Trophoblast cell (in vitro differentiated cells and primary cell): ENCODE measurements at regions not wholly inside any gene's neighbourhood (a gene's known extent, or its start where the extent isn't known, plus 50 kb on each side); places are given as distances from the start of the nearest gene placed in this dataset.

ENCODE experiments used
- DNase-seq, 2 donors: peaks; one replicate each; pipeline ENCODE4 v3.0.0-alpha.2; 2016
- H2AFZ ChIP-seq: 2 replicates; pipeline ENCODE4 v1.6.1; 2013; ENCODE audit warnings: low read length, moderate library complexity, mild to moderate bottlenecking; ENCODE audit not compliant: insufficient read depth, poor library complexity
- H2AK5ac ChIP-seq: 2 replicates; pipeline ENCODE4 v1.6.1; 2013; ENCODE audit warnings: mild to moderate bottlenecking, low read length
- H2BK120ac ChIP-seq: 2 replicates; pipeline ENCODE4 v1.6.1; 2013; ENCODE audit warnings: low read length, mild to moderate bottlenecking, moderate library complexity; ENCODE audit not compliant: insufficient read depth, poor library complexity
- H2BK12ac ChIP-seq: 2 replicates; pipeline ENCODE4 v1.6.1; 2013; ENCODE audit warnings: mild to moderate bottlenecking, low read length, moderate library complexity
- H2BK5ac ChIP-seq: 2 replicates; pipeline ENCODE4 v1.6.1; 2013; ENCODE audit warnings: low read length, low read depth, moderate library complexity, mild to moderate bottlenecking; ENCODE audit not compliant: poor library complexity
- H3K14ac ChIP-seq: 2 replicates; pipeline ENCODE4 v1.6.1; 2013; ENCODE audit warnings: mild to moderate bottlenecking, low read length
- H3K18ac ChIP-seq: 2 replicates; pipeline ENCODE4 v1.6.1; 2013; ENCODE audit warnings: mild to moderate bottlenecking, low read length
- H3K23ac ChIP-seq: 2 replicates; pipeline ENCODE4 v1.6.1; 2013; ENCODE audit warnings: low read length
- H3K27ac ChIP-seq: 2 replicates; pipeline ENCODE4 v1.5.1; 2013; ENCODE audit warnings: low read depth, mild to moderate bottlenecking, inconsistent platforms, low read length, moderate library complexity
- H3K27me3 ChIP-seq: 2 replicates; pipeline ENCODE4 v1.6.1; 2013; ENCODE audit warnings: inconsistent platforms, mild to moderate bottlenecking, low read length, moderate library complexity; ENCODE audit not compliant: insufficient read depth
- H3K36me3 ChIP-seq, 2 experiments: 1 replicate in 1 of 2; 2 replicates in 1 of 2; pipeline ENCODE4 v1.6.1; 2013; ENCODE audit warnings: low read length in 2 of 2, mild to moderate bottlenecking in 2 of 2, moderate library complexity in 1 of 2; ENCODE audit not compliant: insufficient read depth in 2 of 2, control insufficient read depth in 1 of 2
- H3K4ac ChIP-seq: 2 replicates; pipeline ENCODE4 v1.6.1; 2013; ENCODE audit warnings: low read depth, mild to moderate bottlenecking, low read length, moderate library complexity
- H3K4me1 ChIP-seq, 2 experiments: 1 replicate in 1 of 2; 2 replicates in 1 of 2; pipeline ENCODE4 v1.6.1; 2013; ENCODE audit warnings: low read length in 2 of 2, mild to moderate bottlenecking in 2 of 2, moderate library complexity in 1 of 2; ENCODE audit not compliant: insufficient read depth in 2 of 2, control insufficient read depth in 1 of 2
- H3K4me2 ChIP-seq: 2 replicates; pipeline ENCODE4 v1.6.1; 2013; ENCODE audit warnings: inconsistent platforms, mild to moderate bottlenecking, low read length, moderate library complexity
- H3K4me3 ChIP-seq: 2 replicates; pipeline ENCODE4 v1.5.1; 2013; ENCODE audit warnings: mild to moderate bottlenecking, low read depth, low read length, inconsistent platforms
- H3K79me1 ChIP-seq: one replicate; pipeline ENCODE4 v1.6.1; 2013; ENCODE audit warnings: low read length
- H3K79me2 ChIP-seq: 2 replicates; pipeline ENCODE4 v1.6.1; 2013; ENCODE audit warnings: low read length, mild to moderate bottlenecking; ENCODE audit not compliant: control insufficient read depth, insufficient read depth, poor library complexity
- H3K9ac ChIP-seq: 2 replicates; pipeline ENCODE4 v1.6.1; 2013; ENCODE audit warnings: mild to moderate bottlenecking, low read length
- H3K9me3 ChIP-seq: 2 replicates; pipeline ENCODE4 v1.6.1; 2013; ENCODE audit warnings: low read depth, mild to moderate bottlenecking, control low read depth, inconsistent platforms, low read length; ENCODE audit not compliant: insufficient read depth
- H4K12ac ChIP-seq: 2 replicates; pipeline ENCODE4 v1.6.1; 2013; ENCODE audit warnings: low read depth, mild to moderate bottlenecking, low read length, moderate library complexity
- H4K8ac ChIP-seq: 2 replicates; pipeline ENCODE4 v1.6.1; 2013; ENCODE audit warnings: low read depth, mild to moderate bottlenecking, low read length, moderate library complexity
- H4K91ac ChIP-seq: one replicate; pipeline ENCODE4 v1.6.1; 2013; ENCODE audit warnings: low read depth, mild to moderate bottlenecking, low read length, moderate library complexity
- WGBS: extraction: QIAGEN DNeasy Blood & Tissue Kit; methylation state at CpG from one replicate; pipeline ENCODE4 v1.1.7; 2013; ENCODE audit warnings: missing lambda C conversion rate; ENCODE audit not compliant: insufficient read length, insufficient coverage; ENCODE audit errors: extremely low coverage; 5-methylcytosine and 5-hydroxymethylcytosine counted together

DNA sequence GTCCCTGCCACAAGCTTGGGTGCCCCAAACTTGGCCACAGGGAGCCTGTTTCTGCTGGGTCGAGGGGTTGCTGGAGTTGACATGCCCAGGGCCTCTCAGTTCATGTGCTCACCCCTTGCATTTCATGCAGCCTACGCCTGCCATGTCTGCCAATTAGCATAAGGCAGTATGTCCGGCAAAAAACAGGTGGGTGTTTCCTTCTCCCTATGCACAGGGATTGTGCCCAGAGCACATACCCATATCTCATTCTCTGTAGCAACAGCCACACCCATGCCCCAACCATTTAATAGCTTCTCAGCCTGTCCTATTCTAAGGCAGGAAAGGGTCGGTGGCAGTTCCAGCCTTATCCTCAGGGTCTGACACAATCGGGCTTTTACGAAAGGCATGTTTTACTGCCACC, 340.4 kb upstream of the ASIC2 start:
- Histone ChIP-seq H3K9ac (no peak overlapping the region), H2BK12ac (no peak overlapping the region), H3K27me3 (no peaks in the 10 kb centered on the region), H2AK5ac (no peak overlapping the region), H3K23ac (no peak overlapping the region), H3K9me3 (peaks cover 2% of the 10 kb centered on the region), H4K8ac (no peak overlapping the region), H2AFZ (no peak overlapping the region), H4K12ac (no peak overlapping the region), H3K36me3 (no peaks in the 10 kb centered on the region), H2BK5ac (no peak overlapping the region), H3K14ac (no peak overlapping the region), H3K4ac (no peak overlapping the region), H3K27ac (no peak overlapping the region), H3K4me1 (no peaks in the 10 kb centered on the region), H3K79me2 (no peaks in the 10 kb centered on the region), H2BK120ac (no peak overlapping the region), H3K4me2 (no peak overlapping the region), H3K4me3 (no peak overlapping the region), H3K18ac (no peak overlapping the region), H4K91ac (no peak overlapping the region), H3K79me1 (no peaks in the 10 kb centered on the region)
- WGBS: no CpG with 5 or more reads among the region's 6 CpGs
- DNase-seq: no peak

DNA sequence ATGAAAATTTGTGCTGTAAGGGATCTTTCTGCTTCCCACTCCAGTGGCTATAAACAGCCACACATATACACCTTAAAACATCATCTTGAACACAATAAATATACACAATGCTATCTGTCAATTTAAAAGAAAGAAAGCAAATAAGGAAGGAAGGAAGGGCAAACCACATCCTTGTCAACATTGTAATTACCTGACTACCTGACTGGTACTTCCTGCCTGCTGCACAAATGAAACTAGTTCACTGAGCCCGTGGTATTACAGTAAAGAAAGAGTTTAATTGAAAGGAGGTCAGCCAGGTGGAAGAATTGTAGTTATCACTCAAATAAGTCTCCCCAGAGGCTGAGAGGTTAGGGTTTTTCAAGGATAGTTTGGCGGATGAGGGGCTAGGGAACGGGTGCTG, 344.4 kb upstream of the ASIC2 start:
- no peak for DNase-seq
- H3K27ac ChIP-seq: no peak overlapping the region
- H3K18ac ChIP-seq: no peak overlapping the region
- H3K4me2 ChIP-seq: no peak overlapping the region
- no peak overlapping the region for H2BK120ac ChIP-seq
- H3K36me3 ChIP-seq: no peaks in the 10 kb centered on the region
- H2BK12ac ChIP-seq: no peak overlapping the region
- no peaks in the 10 kb centered on the region for H3K79me2 ChIP-seq
- no peak overlapping the region for H4K8ac ChIP-seq
- no peak overlapping the region for H4K91ac ChIP-seq
- H3K27me3 ChIP-seq: no peaks in the 10 kb centered on the region
- H4K12ac ChIP-seq: no peak overlapping the region
- H2AFZ ChIP-seq: no peak overlapping the region
- no peak overlapping the region for H2AK5ac ChIP-seq
- no peaks in the 10 kb centered on the region for H3K79me1 ChIP-seq
- no peak overlapping the region for H3K23ac ChIP-seq
- no CpG with 5 or more reads among the region's 3 CpGs for WGBS
- H3K4me3 ChIP-seq: no peak overlapping the region
- no peak overlapping the region for H3K14ac ChIP-seq
- no peak overlapping the region for H3K4ac ChIP-seq
- peaks cover 2% of the 10 kb centered on the region for H3K9me3 ChIP-seq
- H3K4me1 ChIP-seq: no peaks in the 10 kb centered on the region
- H2BK5ac ChIP-seq: no peak overlapping the region
- no peak overlapping the region for H3K9ac ChIP-seq

DNA sequence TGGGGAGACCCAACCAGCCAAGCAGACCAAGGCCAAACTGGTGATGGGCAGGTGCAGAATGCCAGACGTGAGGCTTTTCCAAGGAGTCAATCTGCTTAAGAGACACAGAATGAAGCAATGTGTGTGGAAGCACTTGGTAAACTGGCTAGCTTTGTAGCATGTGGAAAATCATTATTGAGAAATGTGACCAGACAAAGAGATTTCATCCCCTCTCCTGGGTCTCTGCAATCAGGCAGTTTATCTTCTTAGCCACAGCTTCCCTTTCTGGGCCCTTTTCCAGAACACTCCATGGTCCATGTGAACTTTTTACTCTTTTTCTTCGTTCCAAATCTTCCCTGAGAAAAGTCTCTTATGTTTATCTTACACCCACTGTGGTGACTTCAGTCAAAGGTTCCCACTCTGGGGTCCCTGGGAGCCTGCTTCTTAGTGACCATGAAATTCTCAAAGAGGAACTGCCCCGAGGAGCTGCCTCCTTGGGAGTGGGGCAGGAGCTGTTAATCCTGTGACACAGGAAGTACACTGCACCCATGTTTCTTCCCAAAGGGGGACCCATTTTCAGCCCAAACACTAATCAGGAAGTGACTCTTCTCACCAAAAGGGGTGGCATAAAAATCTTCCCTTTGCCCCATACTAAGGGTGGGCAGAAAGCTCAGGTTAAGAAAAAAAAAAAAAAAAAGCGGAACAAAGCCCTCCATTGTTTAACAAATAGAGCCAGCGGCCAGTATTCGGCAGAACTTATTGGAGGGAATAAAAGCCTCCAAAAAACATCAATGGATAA, 346.2 kb upstream of the ASIC2 start:
- no peaks in the 10 kb centered on the region for H3K27me3 ChIP-seq
- H3K4me3 ChIP-seq: no peak overlapping the region
- peaks cover 2% of the 10 kb centered on the region for H3K9me3 ChIP-seq
- no peak overlapping the region for H3K27ac ChIP-seq
- H2BK12ac ChIP-seq: no peak overlapping the region
- no peak overlapping the region for H4K91ac ChIP-seq
- DNase-seq: no peak
- H3K79me2 ChIP-seq: no peaks in the 10 kb centered on the region
- H3K18ac ChIP-seq: no peak overlapping the region
- H3K79me1 ChIP-seq: no peaks in the 10 kb centered on the region
- H2BK120ac ChIP-seq: no peak overlapping the region
- WGBS: no CpG with 5 or more reads among the region's 6 CpGs
- no peak overlapping the region for H4K12ac ChIP-seq
- no peaks in the 10 kb centered on the region for H3K36me3 ChIP-seq
- no peak overlapping the region for H4K8ac ChIP-seq
- H3K14ac ChIP-seq: no peak overlapping the region
- H3K4ac ChIP-seq: no peak overlapping the region
- no peak overlapping the region for H2BK5ac ChIP-seq
- H3K9ac ChIP-seq: no peak overlapping the region
- H3K23ac ChIP-seq: no peak overlapping the region
- no peak overlapping the region for H2AFZ ChIP-seq
- H2AK5ac ChIP-seq: no peak overlapping the region
- no peak overlapping the region for H3K4me2 ChIP-seq
- H3K4me1 ChIP-seq: no peaks in the 10 kb centered on the region

DNA sequence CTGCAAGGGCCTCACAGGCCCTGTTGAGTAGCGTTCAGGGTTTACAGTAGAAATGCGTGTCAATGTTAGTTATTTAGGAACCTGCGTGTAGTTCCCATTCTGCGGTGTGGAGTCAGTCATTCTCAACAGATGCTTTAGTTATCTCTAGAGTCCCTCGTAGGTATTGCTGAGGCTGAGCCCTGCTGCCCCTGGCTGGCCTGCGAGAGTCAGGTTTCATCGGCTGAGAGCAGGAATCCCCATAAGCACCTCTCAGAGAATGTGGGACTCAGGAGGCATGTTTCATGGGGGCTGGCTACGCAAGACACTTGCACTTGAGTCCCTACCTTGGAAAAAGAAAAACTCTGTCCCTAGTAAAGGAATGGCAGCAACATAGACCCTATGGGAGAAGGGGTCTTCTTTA, 347.5 kb upstream of the ASIC2 start:
- Histone ChIP-seq H3K23ac (no peak overlapping the region), H2BK5ac (no peak overlapping the region), H2BK12ac (no peak overlapping the region), H3K27me3 (no peaks in the 10 kb centered on the region), H2AK5ac (no peak overlapping the region), H3K9ac (no peak overlapping the region), H4K8ac (no peak overlapping the region), H4K12ac (no peak overlapping the region), H3K4me1 (no peaks in the 10 kb centered on the region), H3K18ac (no peak overlapping the region), H3K4me2 (no peak overlapping the region), H3K9me3 (peaks cover 2% of the 10 kb centered on the region), H3K79me2 (no peaks in the 10 kb centered on the region), H2AFZ (no peak overlapping the region), H3K36me3 (no peaks in the 10 kb centered on the region), H3K79me1 (no peaks in the 10 kb centered on the region), H3K4me3 (no peak overlapping the region), H3K4ac (no peak overlapping the region), H3K27ac (no peak overlapping the region), H2BK120ac (no peak overlapping the region), H3K14ac (no peak overlapping the region), H4K91ac (no peak overlapping the region)
- no CpG with 5 or more reads among the region's 8 CpGs for WGBS
- no peak for DNase-seq
